SK-N-SH (cell line): ENCODE measurements at regions not wholly inside any gene's neighbourhood (a gene's known extent, or its start where the extent isn't known, plus 50 kb on each side); places are given as distances from the start of the nearest gene placed in this dataset.

Experiments used
- JUND ChIP-seq: IDR thresholded peaks from 2 replicates; pipeline ENCODE4 v1.4.0; 2012
- RFX5 ChIP-seq: IDR thresholded peaks from 2 replicates; pipeline ENCODE4 v1.6.1; 2012; ENCODE audit warnings: mild to moderate bottlenecking, improper control_type of control experiment, low read length
- TEAD4 ChIP-seq: IDR thresholded peaks from 2 replicates; pipeline ENCODE4 v1.4.0; 2012; ENCODE audit warnings: mild to moderate bottlenecking, borderline replicate concordance; ENCODE audit not compliant: insufficient read depth

GRCh38 chr2:228653884-228654283 is 472.4 kb upstream of the SPHKAP start:
- TF ChIP-seq RFX5 (no peak), JUND (no peak), TEAD4 (no peak)
